Pulmonary artery endothelial cell (primary cell): ENCODE measurements at regions not wholly inside any gene's neighbourhood (a gene's known extent, or its start where the extent isn't known, plus 50 kb on each side); places are given as distances from the start of the nearest gene placed in this dataset.
"Not testable (repeated sequence)": the region's sequence is repeated elsewhere in the genome, so short reads cannot be mapped to it uniquely, and the experiment has no call there.

Source experiments
- DNase-seq: peaks from one replicate; pipeline ENCODE4 v3.0.0-alpha.2; 2011; ENCODE audit warnings: low read depth, low spot score

DNA sequence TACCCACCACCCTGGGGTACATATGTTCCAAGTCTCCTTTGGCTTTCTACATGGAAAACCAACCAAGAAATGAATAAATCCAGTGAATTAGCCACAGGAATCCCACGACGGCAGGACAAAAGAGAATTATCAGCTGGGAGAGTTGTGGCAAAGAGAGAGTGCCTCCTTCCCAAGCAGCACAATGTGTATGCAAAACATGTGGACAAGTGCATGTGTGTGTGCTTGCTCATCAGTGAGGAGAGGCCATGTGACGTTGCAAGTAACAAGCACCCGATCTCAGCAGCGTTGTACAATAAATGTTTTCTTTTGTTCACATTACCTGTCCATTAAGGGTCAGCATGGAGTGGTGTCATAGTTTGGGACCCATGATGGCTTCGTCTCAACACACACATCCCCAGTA is 50.0 kb upstream of the EMX2 start:
- DNase-seq = no peak

DNA sequence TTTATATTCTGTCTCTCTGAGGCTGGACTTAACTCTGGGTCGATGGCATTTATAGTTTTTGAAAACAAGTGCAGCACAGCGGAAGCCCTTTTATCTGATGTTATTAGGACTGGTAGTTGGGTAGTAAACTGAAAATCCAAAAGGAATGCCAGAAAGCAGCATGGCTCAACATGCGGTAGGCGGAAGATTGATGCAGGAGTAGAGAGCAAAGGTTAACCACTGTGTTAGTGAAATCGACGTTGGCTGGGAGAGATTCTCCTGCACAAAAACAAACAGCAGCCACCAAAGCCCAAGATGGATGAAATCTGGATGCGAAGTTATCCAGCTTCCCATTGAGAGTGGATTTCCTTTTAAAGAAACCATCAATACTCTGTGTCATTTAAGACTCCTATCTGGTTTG is 54.5 kb upstream of the EMX2 start:
- no peak for DNase-seq

DNA sequence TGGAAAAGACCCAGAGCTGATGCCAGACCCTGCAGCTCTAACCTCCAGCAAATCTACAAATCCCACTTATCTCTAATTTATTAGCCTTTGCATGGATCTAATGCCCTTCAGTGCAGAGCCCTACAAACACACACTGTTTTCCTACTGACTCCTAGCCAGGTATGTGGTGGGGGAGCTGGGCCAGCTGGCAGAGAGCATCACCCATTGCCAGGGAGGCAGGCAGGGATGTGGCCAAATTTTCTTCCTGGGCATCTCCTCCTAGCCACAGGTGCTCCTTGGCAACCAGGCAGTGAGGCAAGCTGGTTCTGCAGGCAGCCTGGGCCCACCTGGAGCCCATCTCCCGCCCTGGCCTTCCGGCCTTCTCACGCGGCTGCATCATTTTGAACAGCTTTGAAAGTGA is 55.9 kb upstream of the EMX2 start:
- no peak for DNase-seq

DNA sequence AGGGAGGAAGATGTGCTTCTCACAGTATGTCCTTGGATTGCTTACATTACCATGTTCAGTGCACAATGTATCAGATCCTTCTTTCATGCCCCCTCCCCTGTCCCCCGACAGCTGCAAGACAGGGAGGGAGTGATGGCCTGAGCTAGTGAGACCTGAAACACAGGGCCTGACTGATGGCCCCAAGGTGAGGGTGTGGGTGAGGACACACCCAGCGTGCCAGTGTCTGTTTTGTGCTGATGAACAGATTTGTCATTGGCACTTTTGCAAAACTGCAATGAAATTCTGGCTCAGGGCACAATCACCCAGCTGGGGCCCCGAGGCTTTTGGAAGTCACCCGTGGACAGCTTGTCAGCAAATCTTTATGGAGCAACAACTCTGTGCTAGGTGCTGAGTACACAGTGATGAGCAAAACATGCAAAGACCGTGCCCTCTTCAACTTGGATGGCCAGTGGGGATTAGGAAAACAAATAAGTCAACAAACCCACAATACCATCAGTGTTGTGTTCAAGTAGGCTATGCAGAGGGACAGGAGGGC is 59.4 kb upstream of the EMX2 start:
- DNase-seq = no peak

DNA sequence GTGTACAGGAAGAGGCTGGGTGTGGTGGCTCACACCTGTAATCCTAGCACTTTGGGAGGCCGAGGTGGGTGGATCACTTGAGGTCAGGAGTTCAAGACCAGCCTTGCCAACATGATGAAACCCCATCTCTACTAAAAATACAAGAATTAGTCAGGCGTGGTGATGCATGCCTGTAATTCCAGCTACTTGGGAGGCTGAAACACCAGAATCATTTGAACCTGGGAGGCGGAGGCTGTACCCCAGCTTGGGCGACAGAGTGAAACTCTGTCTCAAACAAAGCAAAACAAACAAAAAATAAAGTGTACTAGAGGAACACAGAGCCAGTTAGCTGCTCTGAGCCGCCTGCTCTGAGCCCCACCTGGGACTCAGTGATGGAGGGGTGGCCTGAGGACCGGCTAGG is 61.5 kb upstream of the EMX2 start:
- not testable (repeated sequence) for DNase-seq

DNA sequence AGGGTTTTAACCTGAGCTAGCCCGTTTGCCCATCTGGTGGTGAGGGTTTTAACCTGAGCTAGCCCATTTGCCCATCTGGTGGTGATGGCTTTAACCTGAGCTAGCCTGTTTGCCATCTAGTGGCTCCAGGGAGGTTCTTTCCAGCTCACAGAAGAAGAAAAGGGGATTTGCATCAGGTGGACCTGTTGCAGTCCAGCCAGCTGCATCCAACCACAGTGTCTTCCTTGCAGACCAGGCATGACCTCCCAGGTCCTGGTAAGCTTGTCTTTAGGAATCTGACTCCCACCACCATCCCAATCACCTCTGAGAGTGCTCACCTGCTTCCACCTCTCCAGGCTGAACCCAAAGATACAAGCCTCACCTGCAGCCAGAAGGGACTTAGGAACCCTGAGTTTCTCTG is 62.4 kb upstream of the EMX2 start:
- no peak for DNase-seq

DNA sequence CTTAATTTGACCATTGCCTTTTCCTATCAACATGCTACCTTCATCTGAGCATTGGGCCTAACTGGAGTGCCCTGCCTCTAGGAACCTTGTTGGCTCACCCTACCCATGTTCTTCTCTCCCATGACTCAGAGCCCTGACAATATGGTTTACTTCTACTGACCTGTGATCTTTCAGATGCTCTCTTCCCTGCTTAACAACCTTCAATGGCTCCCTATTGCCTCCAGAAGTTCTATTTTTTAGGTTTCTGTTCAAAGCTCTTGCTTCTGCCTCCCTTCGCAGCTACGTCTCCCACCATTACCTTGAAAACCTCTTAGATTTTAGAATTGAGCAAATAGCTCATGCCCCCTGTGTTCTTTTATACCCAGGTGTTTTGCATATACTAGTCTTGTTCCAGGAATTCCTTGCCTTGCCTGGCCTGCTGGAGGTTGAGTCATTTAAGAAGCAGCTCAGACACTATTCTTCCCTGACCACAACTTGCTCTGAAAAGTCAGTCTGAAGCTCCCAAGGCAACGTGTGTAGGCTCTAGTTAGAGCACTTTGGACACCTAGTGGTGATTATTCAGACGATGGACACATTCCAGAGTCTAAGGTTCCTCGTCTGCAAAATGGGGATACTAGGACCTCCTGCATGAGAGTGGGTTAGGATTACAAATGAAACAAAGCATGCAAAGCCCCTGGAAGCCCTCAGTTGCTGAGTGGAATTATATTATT is 64.4 kb upstream of the EMX2 start:
- DNase-seq = no peak

DNA sequence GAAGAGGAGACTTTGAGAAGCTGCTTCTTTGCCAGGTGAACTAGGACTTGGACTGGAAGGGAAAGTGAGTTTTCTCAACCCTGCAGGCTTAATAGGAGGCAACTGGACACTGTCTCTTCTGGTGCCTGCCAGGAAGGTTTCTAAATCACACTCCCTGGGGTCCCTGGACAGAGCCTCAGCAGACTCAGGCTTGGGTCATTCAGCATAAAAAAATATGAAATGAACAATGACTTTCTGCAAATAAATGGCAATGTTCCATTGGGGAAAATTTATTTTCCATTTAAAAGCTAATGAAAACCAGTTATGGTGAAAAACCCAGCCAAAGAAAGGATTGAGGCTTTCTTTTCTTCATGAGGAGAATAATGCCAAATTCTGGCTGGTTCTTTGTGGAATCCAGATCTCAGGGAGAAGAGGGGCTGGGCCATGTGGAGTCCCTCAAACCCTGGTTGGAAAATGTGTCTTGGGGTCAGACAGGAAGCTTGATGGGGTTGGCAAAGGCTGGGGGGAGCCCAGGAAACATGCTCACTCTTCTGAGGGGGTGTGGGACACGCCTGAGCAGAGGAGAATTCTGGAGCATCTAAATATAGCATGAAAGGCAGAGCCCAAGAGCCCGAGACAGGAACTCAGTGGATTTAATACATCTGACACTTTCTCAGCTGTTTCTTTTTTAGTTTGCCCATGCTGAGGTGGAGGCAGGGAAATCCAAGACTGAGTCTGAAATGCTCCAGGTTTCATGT is 65.2 kb upstream of the EMX2 start:
- no peak for DNase-seq

DNA sequence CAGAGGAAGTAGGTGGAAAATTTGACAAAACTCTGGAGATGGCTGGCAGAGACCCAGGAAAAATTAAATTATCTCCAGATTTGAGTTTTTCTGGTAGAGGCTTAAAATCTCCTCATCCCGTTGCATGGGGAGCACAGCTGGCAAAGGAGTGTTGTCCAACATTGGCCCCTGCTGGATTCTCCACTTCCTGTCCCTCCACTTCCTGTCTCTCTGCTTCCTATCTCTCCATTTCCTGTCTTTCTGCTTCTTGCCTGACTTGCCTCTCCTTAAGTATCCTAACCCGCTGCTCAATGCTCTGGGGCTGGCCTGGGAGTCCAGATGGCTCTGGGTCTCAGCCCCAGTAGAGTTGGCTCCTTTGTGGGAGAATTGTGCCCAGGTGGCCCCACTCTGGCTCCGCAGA is 65.8 kb upstream of the EMX2 start:
- no peak for DNase-seq

DNA sequence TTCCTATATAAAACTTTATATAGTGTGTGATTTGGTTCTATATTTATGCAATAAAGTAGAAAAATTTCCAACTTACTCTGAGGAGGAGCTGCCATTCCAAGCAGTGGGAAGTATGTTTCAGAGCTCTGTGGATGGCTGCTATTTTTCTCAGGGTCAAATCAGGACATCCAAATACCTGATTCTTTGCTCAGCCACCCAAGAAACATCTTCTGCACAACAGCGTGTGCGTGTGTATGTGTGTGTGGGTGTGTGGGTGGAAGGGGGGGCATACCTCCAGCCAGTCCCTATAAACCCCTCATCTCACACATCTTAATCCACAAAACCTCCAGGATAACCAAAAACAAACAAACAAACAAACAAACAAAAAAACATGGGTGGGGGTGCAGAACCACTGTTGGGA is 66.3 kb upstream of the EMX2 start:
- DNase-seq = no peak

DNA sequence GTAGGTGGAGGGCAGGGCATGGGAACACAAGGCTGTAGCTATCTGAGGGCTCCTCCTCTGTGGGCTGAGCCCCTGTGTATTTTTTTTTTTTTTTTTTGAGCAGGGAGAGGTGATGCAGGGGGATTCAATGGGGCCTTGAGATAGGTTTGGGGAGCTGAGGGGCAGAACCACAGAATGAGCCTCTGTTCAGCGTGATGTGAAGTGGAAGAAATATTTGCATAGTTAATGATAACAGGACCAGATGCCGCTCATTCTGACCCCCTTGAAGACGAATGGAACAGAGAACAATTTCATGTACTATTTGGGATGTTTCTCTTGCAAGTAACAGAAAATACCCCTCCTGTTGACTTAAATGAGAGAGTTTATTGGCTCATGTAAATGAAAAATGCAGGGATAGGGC is 69.7 kb upstream of the EMX2 start:
- no peak for DNase-seq

DNA sequence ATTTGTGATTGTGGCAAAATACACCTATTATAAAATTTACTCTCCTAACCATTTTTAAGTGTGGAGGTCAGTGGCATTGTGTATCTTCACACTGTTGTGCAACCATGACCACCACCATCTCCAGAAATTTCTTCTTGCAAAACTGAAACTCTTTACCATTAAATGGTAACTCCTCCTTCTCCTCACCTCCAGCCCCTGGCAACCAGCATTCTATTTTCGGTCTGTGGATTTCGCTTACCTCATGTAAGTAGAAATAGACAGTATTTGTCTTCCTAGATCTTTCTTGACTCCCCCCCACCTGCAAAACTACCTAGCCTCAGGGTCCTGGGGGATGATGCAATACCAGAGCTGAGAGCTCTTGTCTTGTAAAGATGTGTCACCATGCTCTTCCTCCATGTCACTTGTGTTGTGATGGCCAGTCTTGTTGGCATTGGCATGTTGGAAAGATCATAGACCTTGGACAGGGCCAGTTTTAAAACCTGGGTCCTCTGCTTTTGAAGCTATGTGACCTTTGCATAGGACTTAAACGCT is 71.1 kb upstream of the EMX2 start:
- no peak for DNase-seq

DNA sequence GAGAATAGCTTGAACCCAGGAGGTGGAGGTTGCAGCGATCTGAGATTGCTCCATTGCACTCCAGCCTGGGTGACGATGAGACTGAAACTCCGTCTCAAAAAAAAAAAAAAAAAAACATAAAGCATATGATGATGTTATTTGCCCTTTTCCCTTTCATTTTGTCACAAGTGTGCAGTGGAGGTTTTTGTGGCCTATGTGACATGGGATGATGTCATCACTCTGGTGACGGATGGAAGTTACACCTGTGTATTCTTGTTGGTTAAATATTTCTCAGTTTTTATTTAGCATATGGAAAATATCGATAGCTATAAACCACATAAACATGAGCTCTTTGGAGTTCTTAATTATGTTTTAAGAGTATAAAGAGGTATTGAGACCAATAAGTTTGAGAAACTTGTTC is 71.8 kb upstream of the EMX2 start:
- no peak for DNase-seq

DNA sequence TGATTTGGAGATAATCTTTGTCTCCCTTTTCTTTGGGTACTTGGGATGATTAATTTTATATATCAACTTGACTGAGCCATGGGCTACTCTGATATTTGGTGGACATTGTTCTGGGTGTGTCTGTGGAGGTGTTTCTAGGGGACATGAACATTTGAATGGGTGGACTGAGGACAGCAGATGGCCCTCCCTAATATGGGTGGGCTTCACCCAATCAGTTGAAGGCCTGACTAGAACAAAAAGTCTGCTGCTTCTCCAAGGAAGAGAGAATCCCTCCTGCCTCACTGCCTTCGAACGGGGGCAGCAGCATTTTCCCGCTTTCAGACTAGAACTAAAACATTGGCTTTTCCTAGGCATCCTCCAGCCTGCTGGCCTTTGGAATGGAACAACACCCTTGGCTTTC is 73.9 kb upstream of the EMX2 start:
- DNase-seq = no peak

DNA sequence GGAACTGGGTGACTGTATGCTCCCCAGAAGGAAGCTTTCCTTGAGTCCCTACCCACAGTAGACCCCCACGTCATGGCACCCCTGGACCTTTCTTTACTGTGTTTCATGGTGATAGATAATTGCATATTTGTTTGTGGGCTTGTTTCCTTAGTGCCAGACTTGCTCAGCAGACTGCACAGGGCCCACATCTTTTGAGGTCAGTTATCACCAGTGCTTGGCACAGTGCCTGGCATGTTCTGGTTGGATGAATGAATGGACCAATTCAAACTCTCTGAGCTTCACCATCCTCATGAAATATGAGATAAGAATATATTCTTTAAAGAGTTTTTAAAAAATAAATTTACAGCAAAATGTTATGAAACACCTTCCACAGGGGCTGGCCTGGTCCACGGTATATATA is 78.4 kb upstream of the EMX2 start:
- DNase-seq = no peak

DNA sequence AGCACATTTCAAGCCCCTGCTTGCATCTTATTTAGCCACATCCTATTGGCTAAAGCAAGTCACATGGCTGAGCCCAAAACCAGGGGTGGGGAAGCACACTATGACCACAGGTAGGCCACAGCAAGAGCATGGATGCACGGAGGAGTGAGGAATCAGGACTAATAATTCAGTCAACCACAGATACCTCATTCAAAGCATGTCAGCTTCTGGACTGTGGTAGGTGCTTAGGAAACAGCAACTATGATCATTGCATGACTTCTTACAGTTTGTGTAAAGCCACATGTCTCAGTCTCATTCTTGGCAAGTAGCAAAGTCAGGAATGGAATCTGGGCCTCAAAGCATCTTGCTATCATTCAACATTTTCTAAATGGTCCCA is 79.0 kb upstream of the EMX2 start:
- DNase-seq = no peak

DNA sequence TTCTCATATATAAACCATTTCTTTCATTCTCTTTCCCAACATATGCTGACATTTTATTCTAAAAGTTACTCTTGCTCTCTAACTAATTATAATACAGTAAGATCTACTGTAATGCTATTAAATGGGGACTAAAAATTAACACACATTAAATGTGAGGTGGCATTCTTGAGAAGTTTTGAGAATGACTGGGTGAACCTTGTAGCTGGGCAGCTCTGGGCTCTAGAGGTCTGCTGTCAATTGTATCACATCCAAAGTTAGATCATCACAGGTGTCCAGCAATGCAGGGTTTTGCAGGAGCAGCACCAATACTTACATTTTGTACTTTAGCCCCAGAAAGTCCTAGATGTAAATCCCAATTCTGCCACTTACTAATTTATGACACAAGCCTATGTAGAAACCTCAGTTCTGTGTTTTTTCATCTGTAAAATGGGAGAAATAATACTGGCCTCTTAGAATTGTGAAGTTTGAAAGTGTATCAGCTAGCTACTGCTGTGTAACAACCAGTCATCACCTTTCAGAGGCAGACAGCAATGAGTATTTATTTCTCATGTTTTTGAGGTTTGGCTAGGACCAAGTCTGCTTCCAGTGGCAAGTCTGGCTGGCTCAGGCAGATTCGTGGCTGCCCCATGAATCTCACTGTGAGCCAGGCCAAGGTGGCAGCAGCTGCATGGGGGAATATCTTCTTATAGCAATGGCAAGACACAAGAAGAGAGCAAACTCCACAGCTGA is 79.6 kb upstream of the EMX2 start:
- no peak for DNase-seq

DNA sequence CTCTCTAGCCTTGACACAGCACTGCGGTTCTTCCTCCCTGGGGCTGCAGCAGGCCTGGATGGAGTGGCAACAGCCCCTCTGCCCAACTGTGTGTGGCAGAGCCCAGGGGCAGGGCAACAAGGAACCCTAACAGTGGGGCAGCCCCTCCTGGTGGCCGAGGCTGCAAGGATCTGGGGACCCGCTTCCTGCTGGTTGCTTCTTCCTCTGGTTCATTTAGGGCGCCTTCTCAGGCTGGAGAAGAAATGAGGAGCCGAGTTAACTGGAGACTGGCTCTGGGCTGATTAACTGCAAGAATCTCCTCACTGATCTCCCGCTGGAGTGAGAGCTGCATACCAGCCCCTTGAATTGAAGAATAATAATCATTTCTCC is 80.1 kb upstream of the EMX2 start:
- no peak for DNase-seq

DNA sequence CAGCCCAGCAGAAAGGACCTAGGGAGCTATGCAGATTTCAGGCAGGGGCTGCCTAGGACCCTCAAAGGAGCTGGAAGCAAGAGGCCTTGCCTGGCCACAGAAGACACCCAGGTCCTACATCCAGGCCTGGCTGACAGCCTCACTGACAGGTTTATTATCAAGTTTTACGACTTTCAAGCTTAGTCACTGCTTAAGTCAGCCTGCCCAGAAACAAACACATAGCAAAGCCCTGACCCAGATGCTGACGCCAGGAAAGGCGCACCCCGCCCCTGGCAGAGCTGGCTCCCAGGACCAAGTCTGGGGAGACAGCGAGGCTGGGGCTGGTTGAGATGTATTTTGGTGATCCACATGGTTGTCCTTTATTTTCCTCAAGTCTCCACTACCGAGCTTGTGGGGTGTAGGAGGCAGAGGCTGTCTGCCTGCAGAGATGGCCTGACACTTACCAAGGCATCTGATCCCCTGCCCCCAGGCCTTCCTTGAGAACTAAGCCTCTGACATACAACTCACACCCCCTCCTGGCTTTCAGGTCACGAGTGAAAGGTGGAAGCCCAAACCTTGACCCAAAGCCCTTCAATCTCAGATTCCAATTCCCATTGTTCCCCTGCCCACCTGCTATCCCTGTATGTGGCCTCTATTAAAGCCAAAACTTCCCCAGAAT is 80.7 kb upstream of the EMX2 start:
- no peak for DNase-seq

DNA sequence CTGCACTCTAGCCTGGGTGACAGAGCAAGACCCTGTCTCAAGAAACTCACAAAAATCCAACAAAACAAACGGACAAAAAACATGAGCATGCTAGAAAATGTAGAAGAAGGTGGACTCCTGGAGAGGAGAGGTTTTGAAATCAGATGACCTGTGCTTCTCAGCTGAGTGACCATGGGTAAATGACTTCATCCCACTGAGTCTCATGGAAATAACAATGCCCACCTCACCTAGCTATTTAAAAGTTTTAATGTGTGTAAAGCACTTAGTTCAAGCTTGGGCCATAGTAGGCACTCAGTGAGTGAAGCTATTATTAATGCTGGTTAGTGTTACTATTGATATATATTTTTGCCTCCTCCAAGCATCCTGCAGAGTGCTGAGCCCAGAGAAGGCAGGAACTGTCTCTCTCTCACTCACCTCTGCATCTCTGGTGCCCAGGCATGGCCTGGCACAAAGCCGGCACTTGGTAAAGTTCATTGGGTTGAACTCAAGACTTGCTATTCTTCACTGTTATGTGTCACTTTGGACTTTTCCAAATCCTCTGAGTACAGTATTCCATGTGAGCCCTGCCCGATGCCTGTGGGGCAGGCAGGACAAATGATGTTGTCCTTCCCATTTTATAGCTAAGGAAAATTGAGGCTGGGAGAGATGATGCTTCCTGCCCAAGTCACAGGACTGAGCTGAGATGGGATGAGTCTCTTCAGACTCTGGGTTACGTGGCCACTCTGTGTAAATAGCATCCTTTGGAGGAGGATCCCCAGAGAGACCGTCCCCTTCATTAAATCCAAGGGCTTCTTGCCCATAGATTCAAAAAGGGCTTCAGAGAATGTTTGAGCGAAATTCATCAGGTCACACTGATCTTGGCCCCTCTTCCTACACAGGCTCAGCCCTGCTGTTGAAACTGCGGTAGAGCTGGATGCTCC is 81.4 kb upstream of the EMX2 start:
- no peak for DNase-seq

DNA sequence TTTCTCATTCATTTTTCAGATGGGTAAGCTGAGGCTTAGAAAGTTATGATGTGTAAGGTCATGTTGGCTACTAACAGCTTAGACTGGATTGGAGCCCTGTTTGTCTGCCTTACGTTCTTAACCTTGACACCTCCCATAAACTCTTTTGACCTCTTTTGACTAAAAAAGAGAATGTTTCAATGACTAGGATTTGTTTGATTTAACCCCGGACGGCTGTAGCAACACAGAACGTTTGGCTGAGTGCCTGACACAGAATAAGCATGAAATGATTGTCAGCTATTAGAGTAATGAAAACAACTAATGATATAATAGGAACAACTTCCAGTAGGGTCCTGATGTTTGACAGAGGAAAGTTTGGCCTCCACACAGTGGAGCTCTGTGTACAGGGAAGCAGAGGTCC is 83.3 kb upstream of the PDZD8 start:
- no peak for DNase-seq
